ENCODE measurements at regions not wholly inside any gene's neighbourhood (a gene's known extent, or its start where the extent isn't known, plus 50 kb on each side); places are given as distances from the start of the nearest gene placed in this dataset.

GRCh38 chr16:86713021-86713631 is 134.8 kb downstream of the FOXL1 start:
- 42% methylated on average over 25 of the region's 25 CpGs for WGBS (ENCODE audit: insufficient coverage, insufficient replicate concordance, low lambda C conversion rate, missing lambda C conversion rate)
- SMC1A ChIA-PET (ENCODE audit: uncharacterized antibody, unreplicated experiment): no interaction called here
- FAIRE-seq: no peak

More at GRCh38 chr16:86713021-86713631, 134.8 kb downstream of the FOXL1 start:
- intact Hi-C loops (cut with micrococcal nuclease; ENCODE audit: unreplicated experiment) (no loop called here), in situ Hi-C loops (cut with MboI) (no loop called here)
- Histone ChIP-seq H3K79me2 (ENCODE audit: control insufficient read depth, insufficient read depth, low read length) (no peaks in the 10 kb centered on the region), H3K27me3 (replicated peaks in 1 of 2; ENCODE audit: control insufficient read depth in 2 of 2, insufficient read depth in 2 of 2, low read length in 1 of 2) (no peaks in the 10 kb centered on the region), H4K20me1 (ENCODE audit: control insufficient read depth, insufficient read depth) (no peaks in the 10 kb centered on the region), H3K36me3 (ENCODE audit: control insufficient read depth in 2 of 2, insufficient read depth in 2 of 2, low read length in 1 of 2) (no peaks in the 10 kb centered on the region), H3K27ac (ENCODE audit: control insufficient read depth, insufficient read depth) (no peak overlapping the region), H2AFZ (ENCODE audit: control insufficient read depth, low read depth, low read length) (no peak overlapping the region), H3K4me2 (ENCODE audit: control insufficient read depth, insufficient read depth) (no peak overlapping the region), H3K4me3 (no peak overlapping the region), H3K4me1 (ENCODE audit: control insufficient read depth, insufficient read depth, low read length) (no peaks in the 10 kb centered on the region), H3K9me3 (replicated peaks; ENCODE audit: control insufficient read depth, insufficient read depth, low read length) (no peaks in the 10 kb centered on the region), H3K9ac (ENCODE audit: control insufficient read depth, insufficient read depth, low read length) (no peak overlapping the region)
- TF ChIP-seq ZNF274 (IDR thresholded peaks at IDR 0.05; ENCODE audit: insufficient read depth, insufficient read length) (no peak), EZH2 (IDR thresholded peaks at IDR 0.05; ENCODE audit: borderline replicate concordance, control insufficient read depth, low read depth, low read length) (no peak), SMARCA5 (IDR thresholded peaks at IDR 0.05) (no peak), BMI1 (IDR thresholded peaks at IDR 0.05; ENCODE audit: borderline replicate concordance) (no peak), RELB (IDR thresholded peaks at IDR 0.05; ENCODE audit: low read depth) (no peak), USF2 (IDR thresholded peaks at IDR 0.05; ENCODE audit: borderline replicate concordance, low read depth, low read length) (no peak), SMAD1 (IDR thresholded peaks at IDR 0.05; ENCODE audit: low read depth, partially characterized antibody) (no peak), BHLHE40 (IDR thresholded peaks at IDR 0.05; ENCODE audit: borderline replicate concordance in 1 of 2, low read depth in 2 of 2, low read length in 1 of 2) (no peak), NFIC (IDR thresholded peaks at IDR 0.05; ENCODE audit: low read depth, low read length) (no peak), ZNF217 (IDR thresholded peaks at IDR 0.05) (no peak), CBFB (IDR thresholded peaks at IDR 0.05; ENCODE audit: low read depth) (no peak), YY1 (IDR thresholded peaks at IDR 0.05; ENCODE audit: low read depth, low read length) (no peak), CEBPB (IDR thresholded peaks at IDR 0.05; ENCODE audit: borderline replicate concordance in 1 of 2, low read depth in 2 of 2, low read length in 2 of 2) (no peak), ZSCAN29 (IDR thresholded peaks at IDR 0.05) (no peak), NR2F1 (conservative IDR thresholded peaks at IDR 0.05) (no peak), IKZF2 (IDR thresholded peaks at IDR 0.05) (no peak)
- ChIA-PET CTCF (no interaction called here), POLR2A (no interaction called here), RAD21 (ENCODE audit: unreplicated experiment) (no interaction called here)
- BruUV-seq (replicated peaks): no TSS peak
- DNase-seq (ENCODE audit: low read depth, low spot score): no peak
- no peak for ATAC-seq
